B cell (primary cell): ENCODE measurements at regions not wholly inside any gene's neighbourhood (a gene's known extent, or its start where the extent isn't known, plus 50 kb on each side); places are given as distances from the start of the nearest gene placed in this dataset.

ENCODE experiments used
- EZH2 ChIP-seq: IDR thresholded peaks from 2 replicates; pipeline ENCODE4 v1.6.1; 2012; ENCODE audit warnings: borderline replicate concordance, low read depth, mild to moderate bottlenecking, moderate library complexity, low read length; ENCODE audit not compliant: insufficient read depth, poor library complexity, severe bottlenecking
- TF ChIP-seq, protein P1 (sequence below): fragments of 200-600 bp; IDR thresholded peaks from one replicate; pipeline ENCODE4 v1.8.0; 2022; ENCODE audit warnings: antibody characterized with exemption, mild to moderate bottlenecking

DNA sequence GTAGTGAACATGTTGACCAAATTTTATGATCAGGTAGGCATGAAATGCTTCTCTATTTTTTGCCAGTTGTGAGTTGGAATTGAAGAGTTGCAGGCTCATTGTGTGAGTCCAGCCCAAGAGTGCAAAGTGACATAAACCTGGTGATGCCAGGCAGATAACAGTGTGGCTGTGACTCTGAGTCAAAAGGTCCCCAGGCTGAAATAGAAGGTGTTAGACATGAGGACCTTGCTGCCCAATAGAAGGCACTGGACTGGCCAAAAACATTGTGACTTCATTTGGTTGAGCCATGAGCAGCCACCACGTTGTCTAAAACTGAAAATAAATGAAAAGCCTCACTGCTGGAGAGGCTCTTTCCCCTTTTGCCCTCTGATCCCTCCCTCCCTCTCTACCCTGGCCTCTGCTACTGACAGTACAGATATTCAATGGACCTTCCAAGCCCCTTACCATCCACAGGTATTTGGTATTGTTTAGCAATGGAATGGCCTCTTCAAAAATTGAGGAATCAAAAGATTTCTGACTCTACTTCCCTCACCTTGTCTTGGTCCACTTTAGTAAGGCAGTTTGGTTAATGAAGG is 67.8 kb upstream of the ABCD3 start:
- TF ChIP-seq EZH2, result no peak
- TF ChIP-seq, protein P1, sequence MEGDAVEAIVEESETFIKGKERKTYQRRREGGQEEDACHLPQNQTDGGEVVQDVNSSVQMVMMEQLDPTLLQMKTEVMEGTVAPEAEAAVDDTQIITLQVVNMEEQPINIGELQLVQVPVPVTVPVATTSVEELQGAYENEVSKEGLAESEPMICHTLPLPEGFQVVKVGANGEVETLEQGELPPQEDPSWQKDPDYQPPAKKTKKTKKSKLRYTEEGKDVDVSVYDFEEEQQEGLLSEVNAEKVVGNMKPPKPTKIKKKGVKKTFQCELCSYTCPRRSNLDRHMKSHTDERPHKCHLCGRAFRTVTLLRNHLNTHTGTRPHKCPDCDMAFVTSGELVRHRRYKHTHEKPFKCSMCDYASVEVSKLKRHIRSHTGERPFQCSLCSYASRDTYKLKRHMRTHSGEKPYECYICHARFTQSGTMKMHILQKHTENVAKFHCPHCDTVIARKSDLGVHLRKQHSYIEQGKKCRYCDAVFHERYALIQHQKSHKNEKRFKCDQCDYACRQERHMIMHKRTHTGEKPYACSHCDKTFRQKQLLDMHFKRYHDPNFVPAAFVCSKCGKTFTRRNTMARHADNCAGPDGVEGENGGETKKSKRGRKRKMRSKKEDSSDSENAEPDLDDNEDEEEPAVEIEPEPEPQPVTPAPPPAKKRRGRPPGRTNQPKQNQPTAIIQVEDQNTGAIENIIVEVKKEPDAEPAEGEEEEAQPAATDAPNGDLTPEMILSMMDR, result no peak
